B cell (primary cell): ENCODE measurements at regions not wholly inside any gene's neighbourhood (a gene's known extent, or its start where the extent isn't known, plus 50 kb on each side); places are given as distances from the start of the nearest gene placed in this dataset.

ENCODE experiments used
- ATAC-seq: fragments of 200-7000 bp; cut with Tn5 transposase; one replicate; pipeline ENCODE4 v1.10.0; 2021; ENCODE audit warnings: low read depth, mild to moderate bottlenecking, moderate number of reproducible peaks, moderate library complexity
- CTCF ChIA-PET: fragments of 350-600 bp; sonication (Branson Sonifier 250); formaldehyde crosslinking; loops from one replicate; lab custom pipeline; 2021; ENCODE audit warnings: antibody characterized with exemption, inconsistent platforms; lab: Charles Lee
- POLR2A ChIA-PET: fragments of 350-600 bp; sonication (Branson Sonifier 250); formaldehyde crosslinking; loops from one replicate; lab custom pipeline; 2021; ENCODE audit warnings: antibody characterized with exemption; lab: Charles Lee
- DNase-seq: peaks from one replicate; pipeline ENCODE4 v3.0.0; 2013
- H2AFZ ChIP-seq: 2 replicates; pipeline ENCODE4 v1.6.1; 2012; ENCODE audit warnings: mild to moderate bottlenecking, low read depth, low read length; ENCODE audit not compliant: insufficient read depth, poor library complexity, severe bottlenecking
- H3K27ac ChIP-seq, 2 donors: 1 replicate in 1 of 2; 2 replicates in 1 of 2; pipeline ENCODE4 v1.5.1; 2012 to 2013; ENCODE audit warnings: low read length in 2 of 2, mild to moderate bottlenecking in 2 of 2, moderate library complexity in 1 of 2
- H3K27me3 ChIP-seq, 4 experiments: fragments of 200-600 bp in 1 of 4; sonication (generic) in 1 of 4; replicated peaks in 1 of 4; 1 replicate in 2 of 4; 2 replicates in 2 of 4; pipeline versions ENCODE4 v1.6.1 to v1.7.0; 2013 to 2016; ENCODE audit warnings: low read length in 3 of 4, mild to moderate bottlenecking in 2 of 4, mixed read lengths in 1 of 4, moderate library complexity in 1 of 4; ENCODE audit not compliant: insufficient read depth in 4 of 4, control insufficient read depth in 3 of 4; ENCODE audit errors: control extremely low read depth in 1 of 4
- H3K36me3 ChIP-seq, 2 experiments: replicated peaks in 1 of 2; 1 replicate in 1 of 2; 2 replicates in 1 of 2; pipeline versions ENCODE4 v1.6.1 to v1.7.1; 2013; ENCODE audit warnings: low read length in 1 of 2; ENCODE audit not compliant: insufficient read depth in 2 of 2, control insufficient read depth in 1 of 2; ENCODE audit errors: control extremely low read depth in 1 of 2, extremely low read depth in 1 of 2
- H3K4me1 ChIP-seq, 2 donors: fragments of 200-600 bp in 1 of 2; sonication (generic) in 1 of 2; 1 replicate in 1 of 2; 2 replicates in 1 of 2; pipeline versions ENCODE4 v1.5.1 to v1.6.1; 2013 to 2017; ENCODE audit warnings: low read length in 2 of 2; ENCODE audit not compliant: control insufficient read depth in 2 of 2, insufficient read depth in 2 of 2
- H3K4me2 ChIP-seq: replicated peaks from 2 replicates; pipeline ENCODE3; 2012; ENCODE audit warnings: mild to moderate bottlenecking, low read depth, low read length; ENCODE audit not compliant: poor library complexity, severe bottlenecking
- H3K4me3 ChIP-seq, 5 experiments: fragments of 200-600 bp in 1 of 5; sonication (generic) in 1 of 5; 1 replicate in 3 of 5; 2 replicates in 2 of 5; pipeline versions ENCODE4 v1.5.1 to v1.7.0; 2011 to 2016; ENCODE audit warnings: low read length in 4 of 5, mild to moderate bottlenecking in 4 of 5, low read depth in 2 of 5, control low read depth in 1 of 5, moderate library complexity in 1 of 5; ENCODE audit not compliant: insufficient read depth in 1 of 5; ENCODE audit errors: control extremely low read depth in 1 of 5, extremely low read depth in 1 of 5
- H3K79me2 ChIP-seq: fragments of 200-600 bp; sonication (generic); one replicate; pipeline ENCODE4 v1.6.0; 2016; ENCODE audit warnings: low read length; ENCODE audit not compliant: control insufficient read depth, insufficient read depth
- H3K9ac ChIP-seq: fragments of 200-600 bp; sonication (generic); 2 replicates; pipeline ENCODE4 v1.6.1; 2017; ENCODE audit warnings: mild to moderate bottlenecking, low read length, moderate library complexity
- H3K9me3 ChIP-seq, 3 donors: one replicate each; pipeline versions ENCODE4 v1.6.1 to v1.7.1; 2013; ENCODE audit warnings: low read length in 2 of 3; ENCODE audit not compliant: control insufficient read depth in 2 of 3, insufficient read depth in 1 of 3; ENCODE audit errors: control extremely low read depth in 1 of 3
- H4K20me1 ChIP-seq: 2 replicates; pipeline ENCODE4 v1.6.0; 2012; ENCODE audit warnings: mild to moderate bottlenecking, low read length; ENCODE audit not compliant: insufficient read depth, control insufficient read depth, poor library complexity, severe bottlenecking
- H3K27ac Mint-ChIP-seq: one replicate; pipeline ENCODE4 v1.8.0; 2021; ENCODE audit warnings: mixed read lengths
- H3K27me3 Mint-ChIP-seq: one replicate; pipeline ENCODE4 v1.8.0; 2021; ENCODE audit warnings: mixed read lengths
- H3K4me1 Mint-ChIP-seq: one replicate; pipeline ENCODE4 v1.8.0; 2021; ENCODE audit warnings: mixed read lengths
- H3K4me3 Mint-ChIP-seq: one replicate; pipeline ENCODE4 v1.8.0; 2021; ENCODE audit warnings: mixed read lengths
- H3K9me3 Mint-ChIP-seq: one replicate; pipeline ENCODE4 v1.8.0; 2022; ENCODE audit warnings: mixed read lengths; ENCODE audit not compliant: insufficient read depth
- EZH2 ChIP-seq: IDR thresholded peaks from 2 replicates; pipeline ENCODE4 v1.6.1; 2012; ENCODE audit warnings: borderline replicate concordance, low read depth, mild to moderate bottlenecking, moderate library complexity, low read length; ENCODE audit not compliant: insufficient read depth, poor library complexity, severe bottlenecking
- WGBS: methylation state at CpG from one replicate; pipeline ENCODE4 v1.1.5; 2013; ENCODE audit warnings: missing lambda C conversion rate; ENCODE audit not compliant: insufficient coverage; 5-methylcytosine and 5-hydroxymethylcytosine counted together
- intact Hi-C: fragments of 100-400 bp; cut with micrococcal nuclease; formaldehyde crosslinking; loops from one replicate; pipeline ENCODE4 v1.10.0; 2022
- TF ChIP-seq, protein P1 (sequence below): fragments of 200-600 bp; IDR thresholded peaks from one replicate; pipeline ENCODE4 v1.8.0; 2022; ENCODE audit warnings: antibody characterized with exemption, mild to moderate bottlenecking

DNA sequence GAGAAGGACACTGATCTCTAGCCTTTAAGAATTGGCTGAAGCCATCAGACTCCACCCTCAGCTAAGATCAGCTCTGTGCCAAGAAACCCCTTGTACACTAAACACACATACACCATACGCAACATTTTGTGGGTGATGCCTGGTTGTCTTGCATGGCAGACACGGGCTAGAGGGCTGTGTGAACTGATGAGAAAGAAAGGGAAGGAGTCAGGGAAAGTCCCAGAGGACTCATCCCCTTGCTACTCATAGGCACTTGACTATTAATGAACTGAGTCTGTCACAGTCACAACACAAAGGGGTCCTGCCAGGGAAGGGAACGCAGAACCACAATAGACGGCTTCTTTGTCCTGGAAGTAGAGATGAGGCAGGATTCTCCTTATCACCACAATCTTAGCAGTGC lies 80.8 kb downstream of the EMP1 start:
- ChIA-PET POLR2A (no interaction called here), CTCF (interaction anchor here (2.9 kb wide), 1 partner anchor 890 kb away, joined by 18 read pairs; no protein-coding TSS in a partner anchor)
- intact Hi-C loops: loop anchor here (5.0 kb wide), 1 partner anchor 890 kb away; no protein-coding TSS in a partner anchor
- H3K27me3 Mint-ChIP-seq: peaks cover 49% of the 10 kb centered on the region
- Histone ChIP-seq H3K79me2 (no peaks in the 10 kb centered on the region), H2AFZ (no peak overlapping the region), H3K27me3 (peaks cover 0 to 38% (median 10%) of the 10 kb centered on the region in 4 experiments), H4K20me1 (no peaks in the 10 kb centered on the region), H3K27ac (no peak overlapping the region), H3K9ac (no peak overlapping the region), H3K36me3 (no peaks in the 10 kb centered on the region), H3K4me2 (no peak overlapping the region), H3K4me1 (peaks cover 4 to 5% of the 10 kb centered on the region in 2 donors), H3K4me3 (no peak overlapping the region), H3K9me3 (peaks cover 0 to 8% (median 4%) of the 10 kb centered on the region in 3 donors)
- ATAC-seq (no peak), DNase-seq (no peak)
- WGBS: 40% methylated on average over 1 of the region's 4 CpGs
- no peak overlapping the region for H3K4me3 Mint-ChIP-seq
- H3K4me1 Mint-ChIP-seq: peaks cover 6% of the 10 kb centered on the region
- TF ChIP-seq EZH2: no peak
- TF ChIP-seq, protein P1, sequence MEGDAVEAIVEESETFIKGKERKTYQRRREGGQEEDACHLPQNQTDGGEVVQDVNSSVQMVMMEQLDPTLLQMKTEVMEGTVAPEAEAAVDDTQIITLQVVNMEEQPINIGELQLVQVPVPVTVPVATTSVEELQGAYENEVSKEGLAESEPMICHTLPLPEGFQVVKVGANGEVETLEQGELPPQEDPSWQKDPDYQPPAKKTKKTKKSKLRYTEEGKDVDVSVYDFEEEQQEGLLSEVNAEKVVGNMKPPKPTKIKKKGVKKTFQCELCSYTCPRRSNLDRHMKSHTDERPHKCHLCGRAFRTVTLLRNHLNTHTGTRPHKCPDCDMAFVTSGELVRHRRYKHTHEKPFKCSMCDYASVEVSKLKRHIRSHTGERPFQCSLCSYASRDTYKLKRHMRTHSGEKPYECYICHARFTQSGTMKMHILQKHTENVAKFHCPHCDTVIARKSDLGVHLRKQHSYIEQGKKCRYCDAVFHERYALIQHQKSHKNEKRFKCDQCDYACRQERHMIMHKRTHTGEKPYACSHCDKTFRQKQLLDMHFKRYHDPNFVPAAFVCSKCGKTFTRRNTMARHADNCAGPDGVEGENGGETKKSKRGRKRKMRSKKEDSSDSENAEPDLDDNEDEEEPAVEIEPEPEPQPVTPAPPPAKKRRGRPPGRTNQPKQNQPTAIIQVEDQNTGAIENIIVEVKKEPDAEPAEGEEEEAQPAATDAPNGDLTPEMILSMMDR: no peak
- H3K27ac Mint-ChIP-seq: no peak overlapping the region
- H3K9me3 Mint-ChIP-seq: no peaks in the 10 kb centered on the region

DNA sequence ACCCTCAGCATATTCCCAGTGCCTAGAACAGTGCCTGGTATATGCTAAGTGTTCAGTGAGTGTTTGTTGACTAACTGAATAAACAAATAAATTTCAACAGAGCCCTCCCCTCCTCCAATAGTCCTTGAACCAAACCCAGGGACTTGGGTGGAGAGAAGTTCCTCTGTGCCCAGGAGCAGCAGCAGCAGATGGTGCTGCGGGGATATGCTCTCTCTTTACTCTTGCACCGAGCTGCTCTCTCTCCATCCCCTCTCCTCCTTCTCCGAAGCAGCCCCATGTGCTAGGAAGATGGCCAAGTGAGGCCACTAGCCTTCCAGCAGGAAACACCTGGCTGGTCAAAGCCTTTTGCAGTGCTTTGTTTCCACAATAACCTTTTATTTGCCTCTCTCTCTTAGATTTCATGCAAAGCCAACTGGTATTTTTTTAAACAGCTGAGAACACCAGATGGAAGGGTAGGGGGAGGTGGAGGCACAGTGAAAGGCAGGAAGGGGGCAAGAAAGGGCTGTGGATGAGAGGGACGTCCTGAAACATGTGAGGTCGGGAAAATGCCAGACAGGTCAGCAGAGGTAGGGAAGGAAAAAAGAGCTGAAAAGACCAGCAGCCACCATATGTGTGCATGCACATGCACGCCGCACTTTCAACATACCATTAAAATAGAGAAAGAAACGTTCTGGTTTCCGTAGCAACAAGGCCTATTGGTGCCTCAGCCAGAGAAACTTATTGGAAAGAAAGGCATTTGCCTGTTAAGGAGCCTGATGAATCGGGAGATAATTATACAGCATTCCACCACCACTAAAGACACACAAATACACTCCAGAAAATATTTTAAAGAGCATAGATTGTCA lies 78.9 kb downstream of the EMP1 start:
- Mint-ChIP-seq H3K27me3 (peaks cover 59% of the 10 kb centered on the region), H3K27ac (no peak overlapping the region), H3K9me3 (no peaks in the 10 kb centered on the region), H3K4me1 (peaks cover 6% of the 10 kb centered on the region), H3K4me3 (no peak overlapping the region)
- intact Hi-C loops: loop anchor here (5.0 kb wide), 1 partner anchor 892 kb away; no protein-coding TSS in a partner anchor
- Histone ChIP-seq H2AFZ (no peak overlapping the region), H3K4me1 (peaks cover 4 to 5% of the 10 kb centered on the region in 2 donors), H3K27me3 (peaks cover 0 to 38% (median 10%) of the 10 kb centered on the region in 4 experiments), H3K79me2 (no peaks in the 10 kb centered on the region), H3K36me3 (no peaks in the 10 kb centered on the region), H3K9ac (no peak overlapping the region), H3K4me3 (no peak overlapping the region), H3K27ac (no peak overlapping the region), H3K4me2 (no peak overlapping the region), H4K20me1 (no peaks in the 10 kb centered on the region), H3K9me3 (peaks cover 0 to 8% (median 4%) of the 10 kb centered on the region in 3 donors)
- no peak for TF ChIP-seq EZH2
- TF ChIP-seq, protein P1: no peak
- POLR2A ChIA-PET: no interaction called here
- CTCF ChIA-PET: interaction anchor here (1.1 kb wide), 1 partner anchor 9 kb away, joined by 3 read pairs; no protein-coding TSS in a partner anchor
- DNase-seq: no peak
- ATAC-seq: no peak
- 0% methylated on average over 3 of the region's 10 CpGs for WGBS
